ENCODE measurements at regions not wholly inside any gene's neighbourhood (a gene's known extent, or its start where the extent isn't known, plus 50 kb on each side); places are given as distances from the start of the nearest gene placed in this dataset.

- in situ Hi-C loops (cut with MboI) (no loop called here), intact Hi-C loops (cut with micrococcal nuclease) (no loop called here)
- FAIRE-seq (no peak), ATAC-seq (no peak), DNase-seq (ENCODE audit: extremely low read depth in 1 of 4, low spot score in 3 of 4) (no peak)
- no peak overlapping the region for H3K4me2 ChIP-seq (ENCODE audit: insufficient read depth, low read length)
- H3K9ac ChIP-seq (ENCODE audit: insufficient read depth in 1 of 2, low read depth in 2 of 2, low read length in 2 of 2) = no peak overlapping the region
- H3K9me1 ChIP-seq (ENCODE audit: control insufficient read depth, insufficient read depth, low read length) = no peaks in the 10 kb centered on the region
- no TSS peak for BruUV-seq (replicated peaks)
- no peaks in the 10 kb centered on the region for H3K27me3 ChIP-seq (ENCODE audit: control insufficient read depth in 2 of 2, insufficient read depth in 2 of 2, low read length in 2 of 2)
- no peak overlapping the region for H3K27ac ChIP-seq (ENCODE audit: extremely low read depth, low read depth, low read length)
- no peak overlapping the region for H3K4me3 ChIP-seq
- no peaks in the 10 kb centered on the region for H3K36me3 ChIP-seq (ENCODE audit: control insufficient read depth, insufficient read depth, low read length)
- TF ChIP-seq MYBL2 (IDR thresholded peaks at IDR 0.05; ENCODE audit: low read depth) (no peak), MYBL2 (CRISPR knock-in tag; IDR thresholded peaks at IDR 0.05; ENCODE audit: borderline replicate concordance) (no peak), ARID3A (IDR thresholded peaks at IDR 0.05; ENCODE audit: borderline replicate concordance, low read depth, low read length) (no peak), ZNF644 (tag; IDR thresholded peaks at IDR 0.05; ENCODE audit: low read depth) (no peak), ZNF445 (CRISPR knock-in tag; IDR thresholded peaks at IDR 0.05; ENCODE audit: low read depth) (no peak), ESRRA (IDR thresholded peaks at IDR 0.05; ENCODE audit: borderline replicate concordance, low read depth) (no peak), ZNF41 (CRISPR knock-in tag; conservative IDR thresholded peaks at IDR 0.05) (no peak), NR3C1 (CRISPR knock-in tag; IDR thresholded peaks at IDR 0.05) (no peak), KLF10 (CRISPR knock-in tag; IDR thresholded peaks at IDR 0.05) (no peak), ZNF263 (CRISPR knock-in tag; IDR thresholded peaks at IDR 0.05; ENCODE audit: borderline replicate concordance) (no peak), CREB1 (IDR thresholded peaks at IDR 0.05) (no peak), CREB1 (CRISPR knock-in tag; IDR thresholded peaks at IDR 0.05) (no peak), ZBTB9 (CRISPR knock-in tag; IDR thresholded peaks at IDR 0.05) (no peak), FOXJ3 (CRISPR knock-in tag; IDR thresholded peaks at IDR 0.05) (no peak), CGGBP1 (CRISPR knock-in tag; IDR thresholded peaks at IDR 0.05) (no peak), SIRT6 (IDR thresholded peaks at IDR 0.05; ENCODE audit: low read depth, low read length) (no peak), ZNF518B (CRISPR knock-in tag; IDR thresholded peaks at IDR 0.05) (no peak), TAF1 (IDR thresholded peaks at IDR 0.05; ENCODE audit: control insufficient read depth, extremely low read depth, insufficient read depth, low read length, severe bottlenecking) (no peak), FOXJ2 (tag; IDR thresholded peaks at IDR 0.05) (no peak)
- POLR2A ChIA-PET = no interaction called here
- H4K20me1 ChIP-seq (replicated peaks; ENCODE audit: control insufficient read depth, insufficient read depth, low read length) = no peaks in the 10 kb centered on the region
- no peaks in the 10 kb centered on the region for H3K79me2 ChIP-seq (ENCODE audit: control insufficient read depth, insufficient read depth, low read length)
- H3K9me3 ChIP-seq (replicated peaks; ENCODE audit: control insufficient read depth, insufficient read depth, low read depth, low read length) = no peaks in the 10 kb centered on the region
- WGBS (ENCODE audit: insufficient coverage, low coverage, missing lambda C conversion rate) = 2% methylated on average over 2 of the region's 2 CpGs
- no peaks in the 10 kb centered on the region for H3K4me1 ChIP-seq (replicated peaks in 1 of 2; ENCODE audit: control insufficient read depth in 2 of 2, insufficient read depth in 2 of 2, low read length in 2 of 2)
- CTCF ChIA-PET (ENCODE audit: low intra/inter-chr PET ratio) = no interaction called here
- no peak overlapping the region for H2AFZ ChIP-seq (ENCODE audit: low read depth, low read length)
Observed at GRCh38 chr15:96790004-96790403, 459.5 kb downstream of the NR2F2 start.

All from K562 (cell line).